ENCODE measurements at regions not wholly inside any gene's neighbourhood (a gene's known extent, or its start where the extent isn't known, plus 50 kb on each side); places are given as distances from the start of the nearest gene placed in this dataset.
"Not testable (repeated sequence)": the region's sequence is repeated elsewhere in the genome, so short reads cannot be mapped to it uniquely, and the experiment has no call there.

- H3K4me3 ChIP-seq (ENCODE audit: low read depth, low read length) = no peak overlapping the region
- DNase-seq (ENCODE audit: low read depth) = no peak
- no peak for TF ChIP-seq CTCF (IDR thresholded peaks at IDR 0.05; ENCODE audit: insufficient read depth, low read length)
Observed at GRCh38 chr4:124938836-124939235, 226.3 kb upstream of the ANKRD50 start.

- H3K4me3 ChIP-seq (ENCODE audit: low read depth, low read length) = no peak overlapping the region
- TF ChIP-seq CTCF (IDR thresholded peaks at IDR 0.05; ENCODE audit: insufficient read depth, low read length) = no peak
- DNase-seq (ENCODE audit: low read depth) = no peak
Observed at GRCh38 chr4:124937993-124938392, 225.5 kb upstream of the ANKRD50 start.

- no peak overlapping the region for H3K4me3 ChIP-seq (ENCODE audit: low read depth, low read length)
- TF ChIP-seq CTCF (IDR thresholded peaks at IDR 0.05; ENCODE audit: insufficient read depth, low read length) = no peak
- DNase-seq (ENCODE audit: low read depth) = peak; percentile 84
Observed at GRCh38 chr4:124936427-124936826, 223.9 kb upstream of the ANKRD50 start.

GRCh38 chr4:124934916-124935315 is 222.4 kb upstream of the ANKRD50 start:
- no peak for TF ChIP-seq CTCF (IDR thresholded peaks at IDR 0.05; ENCODE audit: insufficient read depth, low read length)
- DNase-seq (ENCODE audit: low read depth) = no peak
- H3K4me3 ChIP-seq (ENCODE audit: low read depth, low read length) = no peak overlapping the region

GRCh38 chr4:124933521-124933920 is 221.0 kb upstream of the ANKRD50 start:
- peak; percentile 52 for DNase-seq (ENCODE audit: low read depth)
- no peak overlapping the region for H3K4me3 ChIP-seq (ENCODE audit: low read depth, low read length)
- TF ChIP-seq CTCF (IDR thresholded peaks at IDR 0.05; ENCODE audit: insufficient read depth, low read length) = no peak

- TF ChIP-seq CTCF (IDR thresholded peaks at IDR 0.05; ENCODE audit: insufficient read depth, low read length) = no peak
- no peak for DNase-seq (ENCODE audit: low read depth)
- H3K4me3 ChIP-seq (ENCODE audit: low read depth, low read length) = no peak overlapping the region
Observed at GRCh38 chr4:124932447-124932846, 219.9 kb upstream of the ANKRD50 start.

GRCh38 chr4:124931050-124931449 is 218.5 kb upstream of the ANKRD50 start:
- peak; percentile 67 for DNase-seq (ENCODE audit: low read depth)
- TF ChIP-seq CTCF (IDR thresholded peaks at IDR 0.05; ENCODE audit: insufficient read depth, low read length) = no peak
- no peak overlapping the region for H3K4me3 ChIP-seq (ENCODE audit: low read depth, low read length)

GRCh38 chr4:124922748-124923147 is 210.2 kb upstream of the ANKRD50 start:
- not testable (repeated sequence) for H3K4me3 ChIP-seq (ENCODE audit: low read depth, low read length); DNase-seq (ENCODE audit: low read depth)
